HEK293 (cell line): ENCODE measurements at regions not wholly inside any gene's neighbourhood (a gene's known extent, or its start where the extent isn't known, plus 50 kb on each side); places are given as distances from the start of the nearest gene placed in this dataset.
A peak's percentile ranks its signal among the peaks of the same experiment; 100 is the strongest.

Experiments used
- CTCF ChIA-PET: fragments of 350-600 bp; formaldehyde crosslinking; extraction: SDS; loops from one replicate; lab custom pipeline; 2021; ENCODE audit warnings: antibody characterized with exemption; lab: Yijun Ruan, JAX
- POLR2A ChIA-PET: fragments of 300-600 bp; formaldehyde crosslinking; extraction: SDS; loops from one replicate; lab custom pipeline; 2020; ENCODE audit warnings: antibody characterized with exemption, inconsistent platforms; lab: Yijun Ruan, JAX
- H3K27ac ChIP-seq: fragments of 200-500 bp; sonication (Bioruptor generic); 2 replicates; pipeline ENCODE4 v1.5.1; 2014; ENCODE audit warnings: low read depth, low read length, control low read depth, inconsistent platforms; ENCODE audit errors: extremely low read depth
- H3K36me3 ChIP-seq, 2 experiments: fragments of 200-500 bp in 1 of 2; sonication (Bioruptor generic) in 1 of 2; 1 replicate in 1 of 2; 2 replicates in 1 of 2; pipeline ENCODE4 v1.5.1; 2014 to 2017; ENCODE audit warnings: inconsistent platforms in 2 of 2, low read length in 2 of 2; ENCODE audit not compliant: control insufficient read depth in 2 of 2, insufficient read depth in 1 of 2
- H3K4me1 ChIP-seq: fragments of 200-500 bp; sonication (Bioruptor generic); 2 replicates; pipeline ENCODE4 v1.5.1; 2014; ENCODE audit warnings: mild to moderate bottlenecking, low read length, inconsistent platforms; ENCODE audit not compliant: control insufficient read depth, insufficient read depth
- H3K4me3 ChIP-seq: 2 replicates; pipeline ENCODE4 v1.5.1; 2011; ENCODE audit warnings: low read depth, mild to moderate bottlenecking, control low read depth, low read length, moderate library complexity
- H3K9me3 ChIP-seq: fragments of 200-500 bp; sonication (Bioruptor generic); 2 replicates; pipeline ENCODE4 v1.5.1; 2014; ENCODE audit warnings: low read depth, low read length, inconsistent platforms; ENCODE audit not compliant: control insufficient read depth, insufficient read depth
- FEZF1 ChIP-seq: fragments of 450-650 bp; formaldehyde crosslinking; IDR thresholded peaks from 2 replicates; pipeline ENCODE4 v1.5.1; 2016; ENCODE audit warnings: missing biosample characterization, missing genetic modification characterization
- OSR2 ChIP-seq: fragments of 450-650 bp; formaldehyde crosslinking; IDR thresholded peaks from 2 replicates; pipeline ENCODE4 v1.5.1; 2016; ENCODE audit warnings: missing biosample characterization, missing genetic modification characterization
- SCRT1 ChIP-seq: fragments of 450-650 bp; formaldehyde crosslinking; IDR thresholded peaks from 2 replicates; pipeline ENCODE4 v1.5.1; 2016; ENCODE audit warnings: missing biosample characterization, missing genetic modification characterization, borderline replicate concordance
- ZBTB1 ChIP-seq: fragments of 450-650 bp; formaldehyde crosslinking; IDR thresholded peaks from 2 replicates; pipeline ENCODE4 v1.5.1; 2016; ENCODE audit warnings: missing biosample characterization, missing genetic modification characterization
- ZEB2 ChIP-seq: fragments of 450-650 bp; formaldehyde crosslinking; IDR thresholded peaks from 2 replicates; pipeline ENCODE4 v1.5.1; 2016; ENCODE audit warnings: missing biosample characterization, missing genetic modification characterization
- ZIC2 ChIP-seq: fragments of 450-650 bp; formaldehyde crosslinking; IDR thresholded peaks from 2 replicates; pipeline ENCODE4 v1.5.1; 2016; ENCODE audit warnings: missing biosample characterization, missing genetic modification characterization
- ZNF114 ChIP-seq: fragments of 450-650 bp; formaldehyde crosslinking; IDR thresholded peaks from 2 replicates; pipeline ENCODE4 v1.5.0; 2017; ENCODE audit warnings: missing biosample characterization, missing genetic modification characterization
- ZNF140 ChIP-seq: fragments of 450-650 bp; formaldehyde crosslinking; IDR thresholded peaks from 2 replicates; pipeline ENCODE4 v1.5.1; 2016; ENCODE audit warnings: missing biosample characterization, missing genetic modification characterization
- ZNF146 ChIP-seq: fragments of 450-650 bp; formaldehyde crosslinking; IDR thresholded peaks from 2 replicates; pipeline ENCODE4 v1.5.1; 2016; ENCODE audit warnings: missing biosample characterization, missing genetic modification characterization
- ZNF169 ChIP-seq: fragments of 450-650 bp; formaldehyde crosslinking; IDR thresholded peaks from 2 replicates; pipeline ENCODE4 v1.5.1; 2016; ENCODE audit warnings: missing biosample characterization, missing genetic modification characterization
- ZNF266 ChIP-seq: fragments of 450-650 bp; formaldehyde crosslinking; IDR thresholded peaks from 2 replicates; pipeline ENCODE4 v1.5.1; 2016; ENCODE audit warnings: missing biosample characterization, missing genetic modification characterization, low read depth
- ZNF394 ChIP-seq: fragments of 450-650 bp; formaldehyde crosslinking; IDR thresholded peaks from 2 replicates; pipeline ENCODE4 v1.5.1; 2016; ENCODE audit warnings: missing biosample characterization, missing genetic modification characterization, mild to moderate bottlenecking, moderate library complexity, borderline replicate concordance
- ZNF423 ChIP-seq: fragments of 450-650 bp; formaldehyde crosslinking; IDR thresholded peaks from 2 replicates; pipeline ENCODE4 v1.5.1; 2016; ENCODE audit warnings: missing biosample characterization, missing genetic modification characterization
- ZNF529 ChIP-seq: fragments of 450-650 bp; formaldehyde crosslinking; IDR thresholded peaks from 2 replicates; pipeline ENCODE4 v1.5.1; 2017; ENCODE audit warnings: missing genetic modification characterization, missing biosample characterization; ENCODE audit not compliant: insufficient replicate concordance
- ZNF555 ChIP-seq: fragments of 450-650 bp; formaldehyde crosslinking; conservative IDR thresholded peaks from 2 replicates; pipeline ENCODE4 v1.5.1; 2017; ENCODE audit warnings: missing biosample characterization, mild to moderate bottlenecking, missing genetic modification characterization, inconsistent platforms
- ZNF560 ChIP-seq: fragments of 450-650 bp; formaldehyde crosslinking; IDR thresholded peaks from 2 replicates; pipeline ENCODE4 v1.5.1; 2017; ENCODE audit warnings: missing biosample characterization, missing genetic modification characterization, borderline replicate concordance
- ZNF571 ChIP-seq: fragments of 450-650 bp; formaldehyde crosslinking; IDR thresholded peaks from 2 replicates; pipeline ENCODE4 v1.5.0; 2017; ENCODE audit warnings: missing biosample characterization, missing genetic modification characterization
- ZNF660 ChIP-seq: fragments of 450-650 bp; IDR thresholded peaks from 2 replicates; pipeline ENCODE4 v1.5.1; 2018; ENCODE audit warnings: missing biosample characterization, mild to moderate bottlenecking, missing genetic modification characterization
- ZNF76 ChIP-seq: fragments of 450-650 bp; formaldehyde crosslinking; IDR thresholded peaks from 2 replicates; pipeline ENCODE4; 2016; ENCODE audit warnings: low read depth, missing biosample characterization, missing genetic modification characterization, borderline replicate concordance
- TF ChIP-seq, protein P1 (sequence below): fragments of 450-650 bp; formaldehyde crosslinking; IDR thresholded peaks from 2 replicates; pipeline ENCODE4 v1.5.1; 2016; ENCODE audit warnings: missing biosample characterization, missing genetic modification characterization
- TF ChIP-seq, protein P2 (sequence below): fragments of 450-650 bp; formaldehyde crosslinking; IDR thresholded peaks from 2 replicates; pipeline ENCODE4 v1.5.1; 2016; ENCODE audit warnings: missing biosample characterization, missing genetic modification characterization, borderline replicate concordance
- TF ChIP-seq, protein P3 (sequence below): fragments of 450-650 bp; formaldehyde crosslinking; IDR thresholded peaks from 2 replicates; pipeline ENCODE4 v1.5.1; 2016; ENCODE audit warnings: missing biosample characterization, missing genetic modification characterization
- TF ChIP-seq, protein P4 (sequence below): fragments of 450-650 bp; formaldehyde crosslinking; conservative IDR thresholded peaks from 2 replicates; pipeline ENCODE4 v1.5.1; 2016; ENCODE audit warnings: low read depth, missing biosample characterization, missing genetic modification characterization

DNA sequence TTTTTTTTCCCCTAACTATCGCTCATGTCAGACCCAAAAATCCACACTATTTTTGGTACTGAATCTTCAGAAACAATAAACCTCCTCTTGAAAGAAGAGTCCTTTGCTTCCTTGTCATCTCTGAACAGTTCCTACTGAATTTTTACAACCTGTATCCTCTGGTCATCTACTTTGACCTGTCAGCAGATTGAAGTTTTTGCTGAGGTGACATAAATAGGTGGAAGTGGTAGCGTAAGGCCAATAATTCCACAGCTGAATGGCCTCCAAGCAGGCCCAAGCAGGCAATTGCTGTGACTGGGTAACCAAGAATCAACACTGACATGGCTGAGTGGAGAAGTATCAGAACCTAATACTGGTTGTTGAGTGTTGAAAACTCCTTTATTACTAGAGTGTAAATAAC, 117.4 kb upstream of the MAGI2 start:
- ChIA-PET CTCF (no interaction called here), POLR2A (no interaction called here)
- TF ChIP-seq ZEB2 (tag by site-specific recombination) (no peak), ZNF114 (tag by site-specific recombination) (no peak), ZNF571 (tag by site-specific recombination) (no peak), ZNF529 (tag by site-specific recombination) (no peak), ZNF169 (tag by site-specific recombination) (no peak), ZNF660 (tag by site-specific recombination) (no peak), FEZF1 (tag by site-specific recombination) (no peak), OSR2 (no peak), ZNF146 (tag by site-specific recombination) (no peak), ZBTB1 (no peak), ZNF76 (tag by site-specific recombination) (no peak), ZNF560 (no peak)
- TF ChIP-seq, protein P1, sequence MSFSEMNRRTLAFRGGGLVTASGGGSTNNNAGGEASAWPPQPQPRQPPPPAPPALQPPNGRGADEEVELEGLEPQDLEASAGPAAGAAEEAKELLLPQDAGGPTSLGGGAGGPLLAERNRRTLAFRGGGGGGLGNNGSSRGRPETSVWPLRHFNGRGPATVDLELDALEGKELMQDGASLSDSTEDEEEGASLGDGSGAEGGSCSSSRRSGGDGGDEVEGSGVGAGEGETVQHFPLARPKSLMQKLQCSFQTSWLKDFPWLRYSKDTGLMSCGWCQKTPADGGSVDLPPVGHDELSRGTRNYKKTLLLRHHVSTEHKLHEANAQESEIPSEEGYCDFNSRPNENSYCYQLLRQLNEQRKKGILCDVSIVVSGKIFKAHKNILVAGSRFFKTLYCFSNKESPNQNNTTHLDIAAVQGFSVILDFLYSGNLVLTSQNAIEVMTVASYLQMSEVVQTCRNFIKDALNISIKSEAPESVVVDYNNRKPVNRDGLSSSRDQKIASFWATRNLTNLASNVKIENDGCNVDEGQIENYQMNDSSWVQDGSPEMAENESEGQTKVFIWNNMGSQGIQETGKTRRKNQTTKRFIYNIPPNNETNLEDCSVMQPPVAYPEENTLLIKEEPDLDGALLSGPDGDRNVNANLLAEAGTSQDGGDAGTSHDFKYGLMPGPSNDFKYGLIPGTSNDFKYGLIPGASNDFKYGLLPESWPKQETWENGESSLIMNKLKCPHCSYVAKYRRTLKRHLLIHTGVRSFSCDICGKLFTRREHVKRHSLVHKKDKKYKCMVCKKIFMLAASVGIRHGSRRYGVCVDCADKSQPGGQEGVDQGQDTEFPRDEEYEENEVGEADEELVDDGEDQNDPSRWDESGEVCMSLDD = no peak
- TF ChIP-seq, protein P2, sequence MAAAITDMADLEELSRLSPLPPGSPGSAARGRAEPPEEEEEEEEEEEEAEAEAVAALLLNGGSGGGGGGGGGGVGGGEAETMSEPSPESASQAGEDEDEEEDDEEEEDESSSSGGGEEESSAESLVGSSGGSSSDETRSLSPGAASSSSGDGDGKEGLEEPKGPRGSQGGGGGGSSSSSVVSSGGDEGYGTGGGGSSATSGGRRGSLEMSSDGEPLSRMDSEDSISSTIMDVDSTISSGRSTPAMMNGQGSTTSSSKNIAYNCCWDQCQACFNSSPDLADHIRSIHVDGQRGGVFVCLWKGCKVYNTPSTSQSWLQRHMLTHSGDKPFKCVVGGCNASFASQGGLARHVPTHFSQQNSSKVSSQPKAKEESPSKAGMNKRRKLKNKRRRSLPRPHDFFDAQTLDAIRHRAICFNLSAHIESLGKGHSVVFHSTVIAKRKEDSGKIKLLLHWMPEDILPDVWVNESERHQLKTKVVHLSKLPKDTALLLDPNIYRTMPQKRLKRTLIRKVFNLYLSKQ (tag by site-specific recombination) = no peak
- TF ChIP-seq, protein P3, sequence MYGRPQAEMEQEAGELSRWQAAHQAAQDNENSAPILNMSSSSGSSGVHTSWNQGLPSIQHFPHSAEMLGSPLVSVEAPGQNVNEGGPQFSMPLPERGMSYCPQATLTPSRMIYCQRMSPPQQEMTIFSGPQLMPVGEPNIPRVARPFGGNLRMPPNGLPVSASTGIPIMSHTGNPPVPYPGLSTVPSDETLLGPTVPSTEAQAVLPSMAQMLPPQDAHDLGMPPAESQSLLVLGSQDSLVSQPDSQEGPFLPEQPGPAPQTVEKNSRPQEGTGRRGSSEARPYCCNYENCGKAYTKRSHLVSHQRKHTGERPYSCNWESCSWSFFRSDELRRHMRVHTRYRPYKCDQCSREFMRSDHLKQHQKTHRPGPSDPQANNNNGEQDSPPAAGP (tag by site-specific recombination) = no peak
- H3K27ac ChIP-seq = no peak overlapping the region
- H3K4me1 ChIP-seq = no peaks in the 10 kb centered on the region
- H3K36me3 ChIP-seq = no peaks in the 10 kb centered on the region
- H3K4me3 ChIP-seq = no peak overlapping the region
- no peaks in the 10 kb centered on the region for H3K9me3 ChIP-seq

DNA sequence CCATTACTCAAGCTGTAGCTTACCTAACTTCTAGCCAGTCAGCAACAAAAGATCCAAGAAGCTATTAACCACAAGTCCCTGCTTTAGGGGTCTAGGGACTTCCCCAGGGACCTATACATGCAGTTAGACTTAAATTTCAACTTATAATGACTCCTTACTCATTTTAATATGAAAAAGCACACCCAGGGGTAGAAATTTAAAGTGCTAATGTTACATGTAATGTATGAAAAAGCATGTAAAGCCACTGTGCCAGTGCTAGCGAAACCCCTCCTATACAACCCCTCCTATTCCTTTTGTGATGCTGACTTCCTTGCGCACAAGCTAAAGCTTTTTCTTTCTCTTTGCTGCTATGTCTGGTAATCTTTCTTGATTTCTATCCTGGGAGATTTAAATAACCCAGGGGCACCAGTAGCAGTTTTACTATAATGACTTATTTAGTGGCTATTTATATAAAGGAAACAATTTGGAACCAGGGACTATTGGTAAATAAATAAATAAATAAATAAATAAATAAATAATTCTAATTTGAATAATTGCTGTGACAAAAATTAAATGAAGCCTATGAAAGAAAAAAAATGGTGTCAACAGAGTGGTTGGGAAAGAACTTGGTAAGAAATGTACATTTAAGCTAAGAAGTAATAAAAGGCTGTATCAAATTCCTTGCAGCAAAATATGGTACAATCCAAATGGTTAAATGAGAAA, 110.5 kb upstream of the MAGI2 start:
- ChIA-PET CTCF (interaction anchor here (0.7 kb wide), 1 partner anchor 375 kb away, joined by 5 read pairs; no protein-coding TSS in a partner anchor), POLR2A (no interaction called here)
- Histone ChIP-seq H3K36me3 (no peaks in the 10 kb centered on the region), H3K9me3 (no peaks in the 10 kb centered on the region), H3K4me1 (no peaks in the 10 kb centered on the region), H3K27ac (no peak overlapping the region), H3K4me3 (no peak overlapping the region)
- TF ChIP-seq ZNF266 (tag by site-specific recombination) (0 out of 2 replicates have a peak, but pooled peaks have one; percentile 40), ZIC2 (no peak), ZNF140 (tag by site-specific recombination) (0 out of 2 replicates have a peak, but pooled peaks have one; percentile 22), ZNF555 (tag by site-specific recombination) (peak; percentile 39), SCRT1 (tag by site-specific recombination) (no peak), ZNF423 (no peak), ZNF394 (tag by site-specific recombination) (peak; percentile 71; the same call in 1 of the 2 replicates)
- TF ChIP-seq, protein P4, sequence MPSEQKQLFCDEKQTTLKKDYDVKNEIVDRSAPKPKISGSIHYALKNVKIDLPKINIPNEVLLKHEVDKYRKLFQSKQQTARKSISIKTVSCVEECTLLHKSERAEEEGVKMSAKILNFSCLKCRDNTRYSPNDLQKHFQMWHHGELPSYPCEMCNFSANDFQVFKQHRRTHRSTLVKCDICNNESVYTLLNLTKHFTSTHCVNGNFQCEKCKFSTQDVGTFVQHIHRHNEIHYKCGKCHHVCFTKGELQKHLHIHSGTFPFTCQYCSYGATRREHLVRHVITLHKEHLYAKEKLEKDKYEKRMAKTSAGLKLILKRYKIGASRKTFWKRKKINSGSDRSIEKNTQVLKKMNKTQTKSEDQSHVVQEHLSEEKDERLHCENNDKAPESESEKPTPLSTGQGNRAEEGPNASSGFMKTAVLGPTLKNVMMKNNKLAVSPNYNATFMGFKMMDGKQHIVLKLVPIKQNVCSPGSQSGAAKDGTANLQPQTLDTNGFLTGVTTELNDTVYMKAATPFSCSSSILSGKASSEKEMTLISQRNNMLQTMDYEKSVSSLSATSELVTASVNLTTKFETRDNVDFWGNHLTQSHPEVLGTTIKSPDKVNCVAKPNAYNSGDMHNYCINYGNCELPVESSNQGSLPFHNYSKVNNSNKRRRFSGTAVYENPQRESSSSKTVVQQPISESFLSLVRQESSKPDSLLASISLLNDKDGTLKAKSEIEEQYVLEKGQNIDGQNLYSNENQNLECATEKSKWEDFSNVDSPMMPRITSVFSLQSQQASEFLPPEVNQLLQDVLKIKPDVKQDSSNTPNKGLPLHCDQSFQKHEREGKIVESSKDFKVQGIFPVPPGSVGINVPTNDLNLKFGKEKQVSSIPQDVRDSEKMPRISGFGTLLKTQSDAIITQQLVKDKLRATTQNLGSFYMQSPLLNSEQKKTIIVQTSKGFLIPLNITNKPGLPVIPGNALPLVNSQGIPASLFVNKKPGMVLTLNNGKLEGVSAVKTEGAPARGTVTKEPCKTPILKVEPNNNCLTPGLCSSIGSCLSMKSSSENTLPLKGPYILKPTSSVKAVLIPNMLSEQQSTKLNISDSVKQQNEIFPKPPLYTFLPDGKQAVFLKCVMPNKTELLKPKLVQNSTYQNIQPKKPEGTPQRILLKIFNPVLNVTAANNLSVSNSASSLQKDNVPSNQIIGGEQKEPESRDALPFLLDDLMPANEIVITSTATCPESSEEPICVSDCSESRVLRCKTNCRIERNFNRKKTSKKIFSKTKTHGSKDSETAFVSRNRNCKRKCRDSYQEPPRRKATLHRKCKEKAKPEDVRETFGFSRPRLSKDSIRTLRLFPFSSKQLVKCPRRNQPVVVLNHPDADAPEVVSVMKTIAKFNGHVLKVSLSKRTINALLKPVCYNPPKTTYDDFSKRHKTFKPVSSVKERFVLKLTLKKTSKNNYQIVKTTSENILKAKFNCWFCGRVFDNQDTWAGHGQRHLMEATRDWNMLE (tag by site-specific recombination) = peak; percentile 62
